ENCODE measurements at regions not wholly inside any gene's neighbourhood (a gene's known extent, or its start where the extent isn't known, plus 50 kb on each side); places are given as distances from the start of the nearest gene placed in this dataset.

GRCh38 chr4:36489798-36490197, 208.4 kb downstream of the DTHD1 start:
- H3K79me2 ChIP-seq (ENCODE audit: control insufficient read depth, insufficient read depth, low read length): no peaks in the 10 kb centered on the region
- no TSS peak for BruUV-seq (replicated peaks)
- DNase-seq (ENCODE audit: extremely low read depth in 1 of 4, low spot score in 3 of 4): no peak
- ChIA-PET CTCF (ENCODE audit: low intra/inter-chr PET ratio) (no interaction called here), POLR2A (no interaction called here)
- in situ Hi-C loops (cut with MboI): no loop called here
- no peak for FAIRE-seq
- H3K27ac ChIP-seq (ENCODE audit: extremely low read depth, low read depth, low read length): no peak overlapping the region
- ATAC-seq: no peak
- no peaks in the 10 kb centered on the region for H3K36me3 ChIP-seq (ENCODE audit: control insufficient read depth, insufficient read depth, low read length)
- H4K20me1 ChIP-seq (replicated peaks; ENCODE audit: control insufficient read depth, insufficient read depth, low read length): no peaks in the 10 kb centered on the region
- no peak overlapping the region for H3K4me3 ChIP-seq
- no peak overlapping the region for H2AFZ ChIP-seq (ENCODE audit: low read depth, low read length)
- no peaks in the 10 kb centered on the region for H3K4me1 ChIP-seq (replicated peaks in 1 of 2; ENCODE audit: control insufficient read depth in 2 of 2, insufficient read depth in 2 of 2, low read length in 2 of 2)
- H3K9me3 ChIP-seq (replicated peaks; ENCODE audit: control insufficient read depth, insufficient read depth, low read depth, low read length): no peaks in the 10 kb centered on the region
- H3K9ac ChIP-seq (ENCODE audit: insufficient read depth in 1 of 2, low read depth in 2 of 2, low read length in 2 of 2): no peak overlapping the region
- intact Hi-C loops (cut with micrococcal nuclease): no loop called here
- H3K27me3 ChIP-seq (ENCODE audit: control insufficient read depth in 2 of 2, insufficient read depth in 2 of 2, low read length in 2 of 2): no peaks in the 10 kb centered on the region
- no peak overlapping the region for H3K4me2 ChIP-seq (ENCODE audit: insufficient read depth, low read length)
- H3K9me1 ChIP-seq (ENCODE audit: control insufficient read depth, insufficient read depth, low read length): no peaks in the 10 kb centered on the region
- 0% methylated on average over 2 of the region's 2 CpGs for WGBS (ENCODE audit: insufficient coverage, low coverage, missing lambda C conversion rate)
- TF ChIP-seq NBN (IDR thresholded peaks at IDR 0.05; ENCODE audit: low read depth) (no peak), HNRNPUL1 (IDR thresholded peaks at IDR 0.05; ENCODE audit: low read length) (no peak), MEIS2 (IDR thresholded peaks at IDR 0.05; ENCODE audit: partially characterized antibody) (no peak), MTA3 (IDR thresholded peaks at IDR 0.05; ENCODE audit: borderline replicate concordance) (no peak), ELF4 (CRISPR knock-in tag; IDR thresholded peaks at IDR 0.05) (no peak), KAT7 (CRISPR knock-in tag; IDR thresholded peaks at IDR 0.05; ENCODE audit: borderline replicate concordance) (no peak), CBX3 (IDR thresholded peaks at IDR 0.05; ENCODE audit: borderline replicate concordance in 1 of 2, low read length in 2 of 2) (no peak), U2AF1 (optimal IDR thresholded peaks at IDR 0.05; ENCODE audit: low read depth, low read length) (no peak), KLF13 (tag; IDR thresholded peaks at IDR 0.05; ENCODE audit: borderline replicate concordance, low read depth) (no peak), ZNF280A (IDR thresholded peaks at IDR 0.05; ENCODE audit: low read depth, partially characterized antibody) (no peak), ZC3H4 (CRISPR knock-in tag; IDR thresholded peaks at IDR 0.05; ENCODE audit: borderline replicate concordance) (no peak), MLLT1 (IDR thresholded peaks at IDR 0.05) (no peak)
- TF ChIP-seq, protein P1, sequence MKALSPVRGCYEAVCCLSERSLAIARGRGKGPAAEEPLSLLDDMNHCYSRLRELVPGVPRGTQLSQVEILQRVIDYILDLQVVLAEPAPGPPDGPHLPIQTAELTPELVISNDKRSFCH (CRISPR knock-in tag; IDR thresholded peaks at IDR 0.05): no peak
- TF ChIP-seq, protein P1 (tag; IDR thresholded peaks at IDR 0.05): no peak
